ENCODE measurements at regions not wholly inside any gene's neighbourhood (a gene's known extent, or its start where the extent isn't known, plus 50 kb on each side); places are given as distances from the start of the nearest gene placed in this dataset.

DNA sequence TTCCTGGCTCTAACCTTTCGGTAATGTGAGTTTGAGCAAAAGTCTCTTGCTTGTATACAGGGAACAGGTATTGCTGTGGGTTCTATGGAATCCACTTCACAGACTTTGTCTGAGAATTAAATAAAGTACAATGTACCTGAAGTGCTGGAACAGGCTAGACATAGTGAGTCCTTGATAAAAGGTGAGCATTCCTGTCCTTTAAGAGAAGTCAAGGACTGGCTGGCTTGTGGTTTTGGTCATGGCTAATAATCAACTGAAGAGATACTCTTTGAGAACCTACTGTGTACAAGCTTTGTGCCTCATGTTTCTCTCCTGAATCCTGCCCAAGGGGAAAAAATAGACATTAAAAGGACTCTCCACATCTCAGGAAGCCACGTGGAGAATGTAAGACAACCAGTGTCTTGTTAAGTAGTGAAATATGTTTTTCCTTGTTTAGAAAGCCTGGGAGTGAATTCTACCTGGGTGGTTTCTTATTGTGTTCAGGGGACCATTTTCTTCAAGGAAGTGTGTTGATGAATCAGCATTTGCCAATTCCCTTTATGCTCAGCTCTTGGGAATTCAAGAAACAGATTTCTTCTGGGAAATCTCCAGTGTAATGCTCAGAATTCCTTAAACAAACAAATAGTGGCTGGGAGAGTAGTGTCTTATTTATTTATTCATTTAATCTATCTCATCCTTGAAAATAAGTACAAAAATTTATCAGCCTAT lies 55.2 kb upstream of the PLD5 start:
- ATAC-seq (no peak), FAIRE-seq (no peak), DNase-seq (ENCODE audit: extremely low read depth in 1 of 4, low spot score in 3 of 4) (no peak)
- Histone ChIP-seq H3K79me2 (ENCODE audit: control insufficient read depth, insufficient read depth, low read length) (no peaks in the 10 kb centered on the region), H4K20me1 (replicated peaks; ENCODE audit: control insufficient read depth, insufficient read depth, low read length) (no peaks in the 10 kb centered on the region), H3K36me3 (ENCODE audit: control insufficient read depth, insufficient read depth, low read length) (no peaks in the 10 kb centered on the region), H3K4me3 (no peak overlapping the region), H2AFZ (ENCODE audit: low read depth, low read length) (no peak overlapping the region), H3K9me3 (replicated peaks; ENCODE audit: control insufficient read depth, insufficient read depth, low read depth, low read length) (no peaks in the 10 kb centered on the region), H3K4me2 (ENCODE audit: insufficient read depth, low read length) (no peak overlapping the region), H3K9me1 (ENCODE audit: control insufficient read depth, insufficient read depth, low read length) (no peaks in the 10 kb centered on the region), H3K27ac (ENCODE audit: extremely low read depth, low read depth, low read length) (no peak overlapping the region), H3K4me1 (replicated peaks in 1 of 2; ENCODE audit: control insufficient read depth in 2 of 2, insufficient read depth in 2 of 2, low read length in 2 of 2) (no peaks in the 10 kb centered on the region), H3K9ac (ENCODE audit: insufficient read depth in 1 of 2, low read depth in 2 of 2, low read length in 2 of 2) (no peak overlapping the region), H3K27me3 (ENCODE audit: control insufficient read depth in 2 of 2, insufficient read depth in 2 of 2, low read length in 2 of 2) (no peaks in the 10 kb centered on the region)
- intact Hi-C loops (cut with micrococcal nuclease) (no loop called here), in situ Hi-C loops (cut with MboI) (no loop called here)
- ChIA-PET POLR2A (no interaction called here), CTCF (ENCODE audit: low intra/inter-chr PET ratio) (no interaction called here)
- no TSS peak for BruUV-seq (replicated peaks)
- TF ChIP-seq HOMEZ (CRISPR knock-in tag; IDR thresholded peaks at IDR 0.05): no peak
- no peak for TF ChIP-seq ETV1 (tag; conservative IDR thresholded peaks at IDR 0.05; ENCODE audit: low read depth)
- TF ChIP-seq POLR2AphosphoS2 (IDR thresholded peaks at IDR 0.05; ENCODE audit: low read length): no peak
- no peak for TF ChIP-seq TSC22D4 (tag; IDR thresholded peaks at IDR 0.05)
- no peak for TF ChIP-seq NR4A1 (CRISPR knock-in tag; IDR thresholded peaks at IDR 0.05)
- TF ChIP-seq NR4A1 (tag; IDR thresholded peaks at IDR 0.05): no peak
- TF ChIP-seq ZEB2 (IDR thresholded peaks at IDR 0.05): no peak
- no peak for TF ChIP-seq EP300 (IDR thresholded peaks at IDR 0.05; ENCODE audit: low read length)
- no peak for TF ChIP-seq POLR2G (IDR thresholded peaks at IDR 0.05; ENCODE audit: low read depth, low read length)
- no peak for TF ChIP-seq ZNF785 (CRISPR knock-in tag; IDR thresholded peaks at IDR 0.05)
- TF ChIP-seq HSF4 (CRISPR knock-in tag; IDR thresholded peaks at IDR 0.05; ENCODE audit: borderline replicate concordance): no peak
- no peak for TF ChIP-seq XRCC4 (IDR thresholded peaks at IDR 0.05; ENCODE audit: extremely low read depth, insufficient read depth, insufficient read length)
- TF ChIP-seq KLF10 (CRISPR knock-in tag; IDR thresholded peaks at IDR 0.05): no peak
- TF ChIP-seq, protein P1, sequence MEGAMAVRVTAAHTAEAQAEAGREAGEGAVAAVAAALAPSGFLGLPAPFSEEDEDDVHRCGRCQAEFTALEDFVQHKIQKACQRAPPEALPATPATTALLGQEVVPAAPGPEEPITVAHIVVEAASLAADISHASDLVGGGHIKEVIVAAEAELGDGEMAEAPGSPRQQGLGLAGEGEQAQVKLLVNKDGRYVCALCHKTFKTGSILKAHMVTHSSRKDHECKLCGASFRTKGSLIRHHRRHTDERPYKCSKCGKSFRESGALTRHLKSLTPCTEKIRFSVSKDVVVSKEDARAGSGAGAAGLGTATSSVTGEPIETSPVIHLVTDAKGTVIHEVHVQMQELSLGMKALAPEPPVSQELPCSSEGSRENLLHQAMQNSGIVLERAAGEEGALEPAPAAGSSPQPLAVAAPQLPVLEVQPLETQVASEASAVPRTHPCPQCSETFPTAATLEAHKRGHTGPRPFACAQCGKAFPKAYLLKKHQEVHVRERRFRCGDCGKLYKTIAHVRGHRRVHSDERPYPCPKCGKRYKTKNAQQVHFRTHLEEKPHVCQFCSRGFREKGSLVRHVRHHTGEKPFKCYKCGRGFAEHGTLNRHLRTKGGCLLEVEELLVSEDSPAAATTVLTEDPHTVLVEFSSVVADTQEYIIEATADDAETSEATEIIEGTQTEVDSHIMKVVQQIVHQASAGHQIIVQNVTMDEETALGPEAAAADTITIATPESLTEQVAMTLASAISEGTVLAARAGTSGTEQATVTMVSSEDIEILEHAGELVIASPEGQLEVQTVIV (CRISPR knock-in tag; IDR thresholded peaks at IDR 0.05; ENCODE audit: borderline replicate concordance): no peak
- WGBS (ENCODE audit: insufficient coverage, low coverage, missing lambda C conversion rate): 0% methylated on average over 2 of the region's 2 CpGs

Data from K562 (cell line).